ACHN (cell line): ENCODE measurements at regions not wholly inside any gene's neighbourhood (a gene's known extent, or its start where the extent isn't known, plus 50 kb on each side); places are given as distances from the start of the nearest gene placed in this dataset.
"Not testable (repeated sequence)": the region's sequence is repeated elsewhere in the genome, so short reads cannot be mapped to it uniquely, and the experiment has no call there.

Experiments
- DNase-seq: peaks from one replicate; pipeline ENCODE4 v3.0.0-alpha.2; 2015
- in situ Hi-C: cut with HindIII; loops from 2 replicates; pipeline ENCODE4 v1.10.0; 2017; ENCODE audit warnings: low sequenced_read_pairs, low pct_ligation_motif_present, low pct_unique_long_range_greater_than_20kb

DNA sequence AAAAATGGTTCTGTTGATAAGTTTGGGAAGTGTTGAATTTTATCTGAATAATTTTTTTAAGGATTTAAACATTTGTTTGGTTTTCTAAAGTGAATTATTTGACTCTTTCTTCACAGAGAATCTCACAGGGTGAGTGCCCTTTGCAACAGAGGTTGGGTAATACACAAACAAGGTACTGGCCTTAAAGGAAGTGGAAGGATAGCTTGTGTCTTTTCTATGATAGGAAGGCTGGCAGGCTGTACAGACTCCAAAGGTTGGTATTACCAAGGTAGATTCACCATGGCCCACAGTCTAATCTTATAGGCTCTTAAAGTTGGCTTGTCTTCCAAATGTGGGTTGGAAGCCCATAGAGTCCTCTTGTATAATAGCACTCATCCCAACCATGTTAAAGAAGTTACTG, 311.5 kb downstream of the SV2B start:
- in situ Hi-C loops: no loop called here

GRCh38 chr15:91412138-91412928, 312.3 kb downstream of the SV2B start:
- in situ Hi-C loops: no loop called here
- DNase-seq: no peak

More for the DNA sequence above, 311.5 kb downstream of the SV2B start:
- no peak for DNase-seq

- in situ Hi-C loops: no loop called here
- no peak for DNase-seq
These were observed 313.1 kb downstream of the SV2B start for GRCh38 chr15:91413142-91413541.

- no peak for DNase-seq
- in situ Hi-C loops: no loop called here
These were observed 314.1 kb downstream of the SV2B start for GRCh38 chr15:91414124-91414523.

GRCh38 chr15:91415258-91415657, 315.2 kb downstream of the SV2B start:
- in situ Hi-C loops: not testable (repeated sequence)

GRCh38 chr15:91420689-91421088, 320.6 kb downstream of the SV2B start:
- in situ Hi-C loops: no loop called here
- DNase-seq: no peak

More at GRCh38 chr15:91415258-91415657, 315.2 kb downstream of the SV2B start:
- not testable (repeated sequence) for DNase-seq

DNA sequence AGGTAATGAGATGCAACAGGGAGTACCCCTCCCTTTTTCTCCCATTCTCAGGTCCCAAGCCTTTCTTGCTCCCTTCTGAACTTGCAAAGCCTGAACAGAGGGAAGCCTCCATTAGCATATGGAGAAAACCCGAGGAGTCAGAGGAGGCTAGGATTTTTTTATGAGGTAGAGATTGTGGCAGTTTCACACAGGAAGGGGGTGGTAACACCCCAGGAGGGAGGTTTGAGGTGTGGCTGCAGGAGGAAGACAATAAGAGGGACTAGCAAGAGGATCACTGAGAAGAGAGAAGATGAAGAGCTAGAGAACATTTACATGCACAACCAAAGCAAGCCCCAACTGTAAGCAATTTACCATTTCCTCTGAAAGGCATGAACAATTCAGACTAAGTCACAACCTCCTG, 322.7 kb downstream of the SV2B start:
- in situ Hi-C loops: no loop called here
- DNase-seq: no peak

DNA sequence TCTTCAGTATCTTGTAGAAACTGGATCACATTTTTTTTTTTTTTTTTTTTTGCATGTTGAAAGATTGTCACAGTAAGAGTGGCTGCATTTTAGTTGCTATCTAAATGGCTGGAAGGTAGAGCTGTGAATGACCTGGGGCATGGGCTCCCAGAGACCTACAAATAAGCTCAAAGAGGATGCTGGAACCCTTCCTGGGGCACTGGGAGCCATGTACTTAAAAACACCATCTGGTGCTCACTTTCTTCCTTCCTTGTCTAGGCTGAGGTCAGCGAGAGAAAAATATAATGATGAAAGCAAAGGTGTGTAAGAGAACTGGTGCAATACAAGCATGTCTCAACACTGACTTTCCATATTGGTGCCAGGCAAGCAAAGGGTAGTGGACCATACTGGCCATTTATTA, 323.9 kb downstream of the SV2B start:
- DNase-seq: no peak
- in situ Hi-C loops: no loop called here

DNA sequence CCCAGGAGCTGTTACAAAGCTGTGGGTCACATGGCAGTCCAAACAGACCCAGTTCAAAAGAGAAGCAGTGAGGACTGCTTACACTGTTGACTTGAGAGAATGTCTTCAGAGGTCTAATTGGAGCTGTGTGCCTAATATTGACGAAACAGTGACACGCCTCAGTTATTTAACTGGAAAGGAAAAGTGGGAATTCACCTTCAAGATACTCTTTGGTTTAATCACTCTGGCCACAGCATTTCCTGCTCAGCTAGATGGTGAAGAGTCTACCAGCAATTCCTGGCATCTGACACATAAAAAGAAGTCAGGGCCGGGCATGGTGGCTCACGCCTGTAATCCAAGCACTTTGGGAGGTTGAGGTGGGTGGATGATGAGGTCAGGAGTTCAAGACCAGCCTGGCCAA, 326.4 kb downstream of the SV2B start:
- in situ Hi-C loops: no loop called here
- DNase-seq: peak; percentile 29

DNA sequence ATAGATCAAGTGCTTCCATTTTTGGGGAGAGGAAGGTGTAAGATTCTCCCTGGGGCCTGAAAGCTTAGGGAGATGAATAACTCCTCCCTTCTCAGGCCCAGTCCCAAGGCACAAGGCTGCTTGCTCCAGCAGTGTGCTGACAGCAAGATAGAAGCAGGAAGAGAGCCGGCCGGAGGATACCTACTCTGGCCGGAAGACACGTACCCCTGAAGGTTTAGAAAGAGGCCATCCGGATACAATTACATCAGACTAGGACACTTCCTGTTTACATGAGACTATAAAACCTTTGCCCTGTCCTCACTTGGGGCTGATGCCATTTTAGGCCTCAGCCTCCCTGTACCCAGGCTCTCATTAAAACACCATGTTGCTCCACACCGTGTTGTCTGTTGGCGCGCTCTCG, 329.9 kb downstream of the SV2B start:
- in situ Hi-C loops: no loop called here
- no peak for DNase-seq

GRCh38 chr15:91431041-91431715, 331.1 kb downstream of the SV2B start:
- in situ Hi-C loops: no loop called here
- no peak for DNase-seq

DNA sequence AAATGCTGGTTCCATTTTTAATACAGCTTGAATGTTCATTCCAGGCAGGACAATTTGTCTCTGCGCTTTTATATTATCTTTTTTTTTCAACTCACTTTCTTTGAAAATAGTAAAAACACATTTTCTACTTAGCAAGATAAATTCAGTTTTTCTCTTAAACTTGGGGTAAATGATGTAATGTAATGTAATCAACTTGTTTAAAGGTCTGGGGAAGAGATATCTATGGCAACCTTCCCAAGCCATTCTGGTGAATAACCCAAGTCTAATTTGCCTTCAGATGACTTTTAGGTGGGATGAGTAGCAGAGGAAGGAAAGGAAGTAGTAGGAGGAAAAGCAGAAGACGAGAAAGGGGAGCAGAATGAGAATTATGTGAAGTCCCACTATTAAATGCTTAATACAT, 335.1 kb downstream of the SV2B start:
- DNase-seq: no peak
- in situ Hi-C loops: no loop called here

DNA sequence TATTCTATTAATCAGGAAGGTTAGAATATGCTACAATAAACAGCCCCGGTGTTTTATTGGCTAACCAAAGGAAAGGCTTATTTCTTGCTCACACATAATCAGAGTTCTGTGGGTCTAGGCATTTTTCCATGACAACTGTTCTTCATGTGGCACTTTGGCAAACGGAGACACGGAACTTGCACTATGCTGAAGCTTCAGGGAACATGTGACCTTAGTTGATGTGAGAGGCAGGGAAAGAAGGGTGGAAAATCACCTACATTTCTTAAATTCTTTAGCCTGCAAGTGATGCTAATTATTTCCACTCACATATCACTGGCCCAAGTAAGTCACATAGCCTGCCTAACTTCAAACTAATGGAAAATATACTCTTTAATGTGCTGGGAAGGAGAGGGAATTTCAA, 344.6 kb downstream of the SV2B start:
- no peak for DNase-seq

GRCh38 chr15:91445695-91446228, 345.7 kb downstream of the SV2B start:
- DNase-seq: no peak
- in situ Hi-C loops: no loop called here

More for the DNA sequence above, 344.6 kb downstream of the SV2B start:
- in situ Hi-C loops: no loop called here

DNA sequence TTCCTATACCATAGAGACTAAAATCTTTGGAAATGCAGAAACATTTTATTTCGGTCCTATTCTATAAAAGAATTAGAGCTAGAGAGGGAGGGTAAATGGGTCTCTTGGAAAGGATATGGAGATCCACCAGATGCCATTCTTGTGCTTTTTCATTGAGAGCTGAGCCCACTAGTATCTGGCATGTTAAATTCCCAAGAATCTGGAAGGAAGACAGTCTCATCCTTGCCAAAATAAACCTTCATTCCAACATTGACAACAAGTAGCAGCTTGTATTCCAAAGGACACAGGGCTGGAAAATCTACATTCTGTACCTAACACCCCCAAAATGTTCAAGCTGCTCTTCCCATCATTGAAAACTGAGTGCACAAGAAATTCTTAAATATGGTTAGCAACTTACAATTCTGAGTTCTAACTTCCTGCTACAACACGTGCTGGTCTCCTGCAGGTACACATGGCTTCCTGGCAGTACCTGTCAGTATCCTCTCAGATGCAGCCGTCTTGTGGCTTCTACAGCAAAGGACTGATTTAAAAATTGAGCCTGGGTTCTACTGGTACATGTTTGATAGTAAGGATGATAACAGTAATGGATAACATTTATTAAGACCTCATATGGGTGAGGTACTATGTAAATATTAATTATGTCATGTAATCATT, 348.1 kb downstream of the SV2B start:
- no peak for DNase-seq
- in situ Hi-C loops: no loop called here

DNA sequence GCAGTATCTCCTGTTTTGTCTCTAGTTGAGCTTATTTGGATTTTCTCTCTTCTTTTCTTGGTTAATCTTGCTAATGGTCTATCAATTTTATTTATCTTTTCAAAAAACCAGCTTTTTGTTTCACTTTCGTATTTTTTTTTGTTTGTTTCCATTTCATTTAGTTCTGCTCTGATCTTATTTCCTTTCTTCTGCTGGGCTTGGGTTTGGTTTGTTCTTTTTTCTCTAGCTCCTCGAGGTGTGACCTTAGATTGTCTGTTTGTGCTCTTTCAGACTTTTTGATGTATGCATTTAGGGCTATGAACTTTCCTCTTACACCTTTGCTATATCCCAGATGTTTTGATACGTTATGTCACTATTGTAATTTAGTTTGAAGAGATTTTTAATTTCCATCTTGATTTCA, 353.3 kb downstream of the SV2B start:
- DNase-seq, in situ Hi-C loops: not testable (repeated sequence)

DNA sequence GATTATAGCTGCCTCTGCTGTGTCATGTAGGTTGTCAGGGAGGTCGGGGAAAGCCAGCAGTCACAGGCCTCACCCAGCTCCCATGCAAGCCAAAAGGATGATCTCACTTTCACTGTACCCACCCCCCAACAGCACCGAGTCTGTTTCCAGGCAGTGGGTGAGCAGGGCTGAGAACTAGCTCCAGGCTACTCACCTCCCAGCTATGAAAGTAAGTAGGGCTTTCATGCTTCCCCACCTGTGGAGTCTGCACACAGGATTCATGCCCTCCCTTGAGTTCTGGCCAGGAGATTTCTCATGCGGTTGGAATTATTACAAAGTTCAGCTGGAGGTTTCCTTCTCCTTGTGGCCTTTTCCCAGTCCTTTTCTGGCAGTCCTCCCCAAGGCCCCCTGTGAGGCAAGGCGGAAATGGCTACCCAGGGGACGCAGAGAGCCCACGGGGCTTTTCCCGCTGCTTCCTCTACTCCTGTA, 356.2 kb downstream of the SV2B start:
- peak; percentile 70 for DNase-seq
- in situ Hi-C loops: no loop called here

DNA sequence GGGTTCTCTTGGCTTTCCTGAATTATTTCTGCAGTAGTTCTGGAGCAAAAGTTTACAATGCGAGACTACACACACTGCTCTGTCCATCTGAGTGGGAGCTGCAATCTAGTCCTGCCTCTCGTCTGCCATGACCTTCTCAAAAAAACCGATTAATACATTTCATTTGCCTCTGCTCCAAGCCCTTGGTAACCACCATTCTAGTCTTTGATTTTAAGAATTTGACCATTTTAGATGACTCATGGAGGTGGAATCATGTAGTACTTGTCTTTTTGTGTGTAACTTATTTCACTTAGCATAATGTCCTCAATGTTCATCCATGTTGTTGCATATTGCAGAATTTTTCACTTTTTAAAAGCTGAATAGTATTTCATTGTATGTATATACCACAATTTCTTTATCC, 356.9 kb downstream of the SV2B start:
- peak; percentile 4 for DNase-seq
- in situ Hi-C loops: no loop called here

DNA sequence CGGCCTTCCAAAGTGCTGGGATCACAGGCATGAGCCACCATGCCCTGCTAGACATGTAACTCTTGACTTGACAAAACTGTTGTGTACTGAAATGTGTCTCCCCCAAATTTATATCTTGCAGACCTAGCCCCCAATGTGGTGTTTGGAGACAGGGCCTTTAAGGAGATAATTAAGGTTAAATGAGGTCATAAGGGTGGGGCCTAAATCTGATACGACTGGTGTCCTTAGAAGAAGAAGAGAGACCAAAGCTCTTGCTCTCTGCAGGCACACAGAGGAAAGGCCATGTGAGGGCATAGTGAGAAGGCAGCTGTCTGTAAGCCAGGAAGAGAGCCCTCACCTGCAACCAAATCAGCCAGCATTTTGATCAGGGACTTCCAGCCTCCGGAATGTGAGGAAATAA, 361.3 kb downstream of the SV2B start:
- in situ Hi-C loops: no loop called here
- DNase-seq: no peak
